Peyer's patch (tissue), 4 donors: ENCODE measurements at regions not wholly inside any gene's neighbourhood (a gene's known extent, or its start where the extent isn't known, plus 50 kb on each side); places are given as distances from the start of the nearest gene placed in this dataset.

ENCODE experiments used
- DNase-seq, 3 donors: peaks; one replicate each; pipeline ENCODE4 v3.0.0-alpha.2; 2017 to 2019
- H3K27ac ChIP-seq, 4 donors: fragments of 200-600 bp; sonication (generic); one replicate each; pipeline ENCODE4 v1.5.1; 2016 to 2019
- H3K27me3 ChIP-seq, 2 donors: fragments of 200-600 bp; sonication (generic); one replicate each; pipeline ENCODE4 v1.5.1; 2019
- H3K36me3 ChIP-seq, 3 donors: fragments of 200-600 bp; sonication (generic); one replicate each; pipeline ENCODE4 v1.5.1; 2016 to 2019
- H3K4me1 ChIP-seq, 4 donors: fragments of 200-600 bp; sonication (generic); one replicate each; pipeline ENCODE4 v1.5.1; 2016 to 2019
- H3K4me3 ChIP-seq, 4 donors: fragments of 200-600 bp; sonication (generic); 1 replicate in 3 of 4; 2 replicates in 1 of 4; pipeline ENCODE4 v1.5.1; 2016 to 2019; ENCODE audit warnings: mild to moderate bottlenecking in 1 of 4
- H3K9me3 ChIP-seq, 4 donors: fragments of 200-600 bp; sonication (generic); one replicate each; pipeline ENCODE4 v1.5.1; 2016 to 2019; ENCODE audit warnings: mild to moderate bottlenecking in 1 of 4
- POLR2A ChIP-seq, 2 donors: fragments of 450-650 bp; IDR thresholded peaks; one replicate each; pipeline ENCODE4 v1.5.1; 2017; ENCODE audit warnings: antibody characterized with exemption in 2 of 2, mild to moderate bottlenecking in 2 of 2, moderate library complexity in 2 of 2
- TF ChIP-seq, protein P1 (sequence below), 6 experiments: fragments of 450-650 bp in 4 of 6; fragments of 200-600 bp in 2 of 6; sonication (generic) in 1 of 6; IDR thresholded peaks; one replicate each; pipeline ENCODE4 v1.5.1; 2017 to 2019; ENCODE audit warnings: antibody characterized with exemption in 6 of 6, mild to moderate bottlenecking in 3 of 6, moderate library complexity in 1 of 6

DNA sequence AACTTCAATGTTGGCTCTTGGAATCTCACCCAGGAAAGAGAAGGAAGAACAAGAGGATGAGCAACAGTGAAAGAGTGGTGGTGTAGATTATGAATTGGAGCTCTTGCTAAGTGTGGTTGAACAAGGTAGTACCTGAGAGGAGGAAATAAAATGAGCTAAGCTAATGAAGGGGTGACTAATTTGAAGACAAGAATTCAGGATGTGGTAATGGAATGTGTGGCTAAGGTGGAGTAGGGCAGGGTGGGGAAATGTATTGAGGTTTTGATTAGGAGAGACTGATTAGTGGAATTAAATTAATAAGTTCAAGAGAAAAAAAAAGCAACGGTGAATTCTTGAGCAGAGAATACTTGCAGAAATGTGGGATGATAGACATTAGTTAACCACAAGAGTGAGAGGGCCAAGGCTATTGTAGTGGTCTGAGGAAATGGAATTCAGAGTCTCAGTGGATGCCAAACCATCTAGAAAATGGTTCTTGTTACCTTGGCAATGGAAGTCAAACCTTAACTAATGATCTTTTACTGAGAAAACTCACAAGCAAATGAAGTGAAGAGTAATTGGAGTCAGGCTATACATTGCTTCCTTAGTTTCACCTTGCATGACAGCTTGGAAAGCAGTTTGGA lies 648.3 kb upstream of the ZNF608 start:
- Histone ChIP-seq H3K27me3 (no peaks in the 10 kb centered on the region), H3K9me3 (no peaks in the 10 kb centered on the region)

DNA sequence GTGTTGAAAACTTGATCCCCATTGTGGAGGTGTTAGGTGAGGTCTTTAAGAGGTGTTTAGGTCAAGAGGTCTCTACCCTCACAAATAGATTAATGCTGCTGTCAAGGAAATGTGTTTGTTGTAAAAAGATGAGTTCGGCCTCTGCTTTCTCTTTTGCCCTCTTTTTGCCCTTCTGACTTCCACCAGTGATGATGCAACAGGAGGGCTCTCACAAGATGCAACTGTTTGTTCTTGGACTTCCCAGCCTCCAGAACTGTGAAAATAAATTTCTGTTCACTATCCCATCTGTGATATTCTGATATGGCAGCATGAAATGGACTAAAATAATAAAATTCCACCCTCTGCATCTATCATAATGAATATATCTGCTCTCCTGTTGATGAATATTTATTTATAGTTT lies 650.0 kb upstream of the ZNF608 start:
- no peaks in the 10 kb centered on the region for H3K9me3 ChIP-seq
- no peaks in the 10 kb centered on the region for H3K4me1 ChIP-seq
- H3K36me3 ChIP-seq, result no peaks in the 10 kb centered on the region
- H3K27me3 ChIP-seq, result no peaks in the 10 kb centered on the region
- no peak overlapping the region for H3K27ac ChIP-seq
- no peak for DNase-seq
- TF ChIP-seq, protein P1, sequence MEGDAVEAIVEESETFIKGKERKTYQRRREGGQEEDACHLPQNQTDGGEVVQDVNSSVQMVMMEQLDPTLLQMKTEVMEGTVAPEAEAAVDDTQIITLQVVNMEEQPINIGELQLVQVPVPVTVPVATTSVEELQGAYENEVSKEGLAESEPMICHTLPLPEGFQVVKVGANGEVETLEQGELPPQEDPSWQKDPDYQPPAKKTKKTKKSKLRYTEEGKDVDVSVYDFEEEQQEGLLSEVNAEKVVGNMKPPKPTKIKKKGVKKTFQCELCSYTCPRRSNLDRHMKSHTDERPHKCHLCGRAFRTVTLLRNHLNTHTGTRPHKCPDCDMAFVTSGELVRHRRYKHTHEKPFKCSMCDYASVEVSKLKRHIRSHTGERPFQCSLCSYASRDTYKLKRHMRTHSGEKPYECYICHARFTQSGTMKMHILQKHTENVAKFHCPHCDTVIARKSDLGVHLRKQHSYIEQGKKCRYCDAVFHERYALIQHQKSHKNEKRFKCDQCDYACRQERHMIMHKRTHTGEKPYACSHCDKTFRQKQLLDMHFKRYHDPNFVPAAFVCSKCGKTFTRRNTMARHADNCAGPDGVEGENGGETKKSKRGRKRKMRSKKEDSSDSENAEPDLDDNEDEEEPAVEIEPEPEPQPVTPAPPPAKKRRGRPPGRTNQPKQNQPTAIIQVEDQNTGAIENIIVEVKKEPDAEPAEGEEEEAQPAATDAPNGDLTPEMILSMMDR (IDR thresholded peaks at IDR 0.05), result no peak
- no peak for TF ChIP-seq POLR2A (IDR thresholded peaks at IDR 0.05)
- no peak overlapping the region for H3K4me3 ChIP-seq

More for the DNA sequence above, 648.3 kb upstream of the ZNF608 start:
- H3K27ac ChIP-seq, result no peak overlapping the region
- H3K4me1 ChIP-seq, result no peaks in the 10 kb centered on the region
- no peaks in the 10 kb centered on the region for H3K36me3 ChIP-seq
- no peak for TF ChIP-seq POLR2A (IDR thresholded peaks at IDR 0.05)
- TF ChIP-seq, protein P1 (IDR thresholded peaks at IDR 0.05), result no peak
- no peak for DNase-seq
- no peak overlapping the region for H3K4me3 ChIP-seq

DNA sequence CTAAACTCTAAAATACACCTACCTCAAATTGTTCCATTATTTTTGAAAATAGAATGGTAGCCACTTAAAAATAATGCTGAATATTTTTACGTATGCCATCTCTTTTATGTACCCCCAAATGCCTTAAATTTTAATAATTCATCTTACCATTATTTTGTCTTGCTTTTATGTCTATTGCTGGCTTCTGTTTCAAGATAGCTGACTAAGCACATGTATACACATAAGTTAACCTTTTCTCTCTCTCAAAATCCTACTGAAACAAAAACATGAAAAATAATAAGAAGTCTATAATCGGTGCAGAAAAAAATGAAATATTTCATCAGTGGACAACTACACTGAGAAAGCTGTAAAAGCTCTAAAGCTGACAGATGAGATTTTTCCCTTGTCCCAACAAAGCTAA lies 652.0 kb upstream of the ZNF608 start:
- no peak for TF ChIP-seq POLR2A (IDR thresholded peaks at IDR 0.05)
- TF ChIP-seq, protein P1 (IDR thresholded peaks at IDR 0.05), result no peak
- Histone ChIP-seq H3K27me3 (no peaks in the 10 kb centered on the region), H3K4me3 (no peak overlapping the region), H3K4me1 (no peaks in the 10 kb centered on the region), H3K36me3 (no peaks in the 10 kb centered on the region), H3K9me3 (no peaks in the 10 kb centered on the region), H3K27ac (no peak overlapping the region)
- DNase-seq, result no peak

DNA sequence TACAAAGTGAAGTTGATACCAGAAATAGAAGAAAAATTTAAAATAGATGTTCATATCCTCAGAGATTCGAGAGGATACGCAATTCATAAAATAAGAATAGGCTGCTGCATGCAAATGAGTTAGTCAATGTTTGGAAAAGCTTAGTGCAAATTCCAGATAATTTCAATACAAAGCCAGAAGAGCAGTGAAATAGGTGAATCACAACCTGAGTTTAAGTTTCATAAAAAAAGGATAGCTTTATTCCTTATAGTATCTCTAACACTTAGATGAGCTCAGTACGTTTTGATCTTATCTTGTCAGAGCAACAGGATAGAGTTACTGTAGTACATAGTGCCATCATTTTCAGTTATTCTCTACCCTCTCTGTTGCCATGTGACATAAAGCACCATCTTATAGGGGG lies 653.4 kb upstream of the ZNF608 start:
- no peak for TF ChIP-seq POLR2A (IDR thresholded peaks at IDR 0.05)
- TF ChIP-seq, protein P1 (IDR thresholded peaks at IDR 0.05), result no peak
- no peaks in the 10 kb centered on the region for H3K4me1 ChIP-seq
- H3K27ac ChIP-seq, result no peak overlapping the region
- no peaks in the 10 kb centered on the region for H3K9me3 ChIP-seq
- H3K36me3 ChIP-seq, result no peaks in the 10 kb centered on the region
- DNase-seq, result no peak
- H3K27me3 ChIP-seq, result no peaks in the 10 kb centered on the region
- no peak overlapping the region for H3K4me3 ChIP-seq

DNA sequence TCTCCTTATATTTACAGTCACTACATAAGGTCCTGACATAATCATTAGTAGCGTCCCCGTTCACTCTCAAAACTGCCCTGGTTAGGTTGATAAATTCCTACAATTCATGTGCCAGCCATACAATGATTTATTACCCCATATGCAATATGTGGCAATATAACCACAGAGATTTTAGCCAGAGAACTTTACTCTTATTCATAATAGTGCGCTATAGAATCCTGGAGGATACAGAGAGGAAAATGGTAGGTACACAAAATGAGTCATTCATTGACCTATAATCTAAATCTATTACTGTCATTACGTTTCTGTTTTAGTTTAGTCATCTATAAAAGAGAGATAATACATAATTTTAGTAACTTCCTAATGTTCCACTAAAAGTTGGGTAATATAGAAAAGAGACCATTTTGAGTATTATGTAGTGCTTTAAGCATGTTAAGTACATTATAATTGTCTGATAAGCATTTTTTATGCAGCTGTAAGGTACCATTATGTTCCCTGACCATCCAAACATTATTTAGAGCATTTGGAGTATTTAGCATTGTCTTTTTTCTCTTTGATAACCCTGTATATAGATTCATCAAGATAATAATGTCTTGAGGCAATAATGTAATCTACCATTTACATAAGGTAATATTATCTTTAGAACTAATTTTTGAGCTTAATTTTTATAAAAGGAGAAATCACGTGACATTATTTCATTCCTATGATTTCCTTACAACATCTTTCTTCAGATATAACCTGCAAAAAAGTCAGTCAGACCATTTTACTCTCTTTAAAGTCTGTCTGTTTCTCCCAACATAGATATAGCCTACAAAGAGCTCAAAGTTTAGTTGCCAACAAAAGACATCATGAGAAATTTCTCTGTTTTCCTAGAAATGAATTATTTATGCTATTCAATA lies 655.5 kb upstream of the ZNF608 start:
- Histone ChIP-seq H3K27me3 (no peaks in the 10 kb centered on the region), H3K4me3 (no peak overlapping the region), H3K36me3 (no peaks in the 10 kb centered on the region), H3K4me1 (no peaks in the 10 kb centered on the region), H3K27ac (no peak overlapping the region), H3K9me3 (no peaks in the 10 kb centered on the region)
- no peak for DNase-seq
- TF ChIP-seq, protein P1 (IDR thresholded peaks at IDR 0.05), result no peak
- TF ChIP-seq POLR2A (IDR thresholded peaks at IDR 0.05), result no peak
